Transverse colon (tissue), 4 donors: ENCODE measurements at regions not wholly inside any gene's neighbourhood (a gene's known extent, or its start where the extent isn't known, plus 50 kb on each side); places are given as distances from the start of the nearest gene placed in this dataset.

Source experiments
- DNase-seq: peaks from one replicate; pipeline ENCODE4 v3.0.0-alpha.2; 2019
- H3K27ac ChIP-seq, 4 donors: fragments of 200-600 bp; sonication (generic); 2 replicates each; pipeline ENCODE4 v1.5.1; 2016 to 2018; ENCODE audit warnings: inconsistent platforms in 4 of 4
- H3K27me3 ChIP-seq: fragments of 200-600 bp; sonication (generic); 2 replicates; pipeline ENCODE4 v1.5.1; 2017; ENCODE audit warnings: inconsistent platforms
- H3K36me3 ChIP-seq, 4 donors: fragments of 200-600 bp; sonication (generic); 2 replicates each; pipeline ENCODE4 v1.5.1; 2017 to 2019; ENCODE audit warnings: inconsistent platforms in 4 of 4
- H3K4me1 ChIP-seq, 4 donors: fragments of 200-600 bp; sonication (generic); 2 replicates each; pipeline ENCODE4 v1.5.1; 2017 to 2020; ENCODE audit warnings: inconsistent platforms in 4 of 4
- H3K4me3 ChIP-seq, 4 donors: fragments of 200-600 bp; sonication (generic); 1 replicate in 1 of 4; 2 replicates in 3 of 4; pipeline versions ENCODE4 v1.5.1 to v1.6.1; 2017 to 2019; ENCODE audit warnings: inconsistent platforms in 4 of 4
- H3K9me3 ChIP-seq, 2 donors: fragments of 200-600 bp; sonication (generic); 2 replicates each; pipeline ENCODE4 v1.5.1; 2017 to 2019; ENCODE audit warnings: inconsistent platforms in 2 of 2
- CTCF ChIP-seq, 5 experiments: fragments of 200-600 bp in 3 of 5; fragments of 450-650 bp in 2 of 5; sonication (generic) in 3 of 5; IDR thresholded peaks; 1 replicate in 2 of 5; 2 replicates in 3 of 5; pipeline ENCODE4 v1.5.1; 2016 to 2017; ENCODE audit warnings: antibody characterized with exemption in 5 of 5, inconsistent platforms in 3 of 5, mild to moderate bottlenecking in 2 of 5, moderate library complexity in 1 of 5
- EP300 ChIP-seq: sonication (generic); formaldehyde crosslinking; IDR thresholded peaks from one replicate; pipeline ENCODE4 v1.6.1; 2017; ENCODE audit warnings: antibody characterized with exemption, low read depth
- POLR2A ChIP-seq: fragments of 450-650 bp; IDR thresholded peaks from one replicate; pipeline ENCODE4 v1.6.1; 2016; ENCODE audit warnings: antibody characterized with exemption, mild to moderate bottlenecking, moderate library complexity
- POLR2AphosphoS5 ChIP-seq, 3 donors: sonication (generic); formaldehyde crosslinking; IDR thresholded peaks; one replicate each; pipeline ENCODE4 v1.6.1; 2016; ENCODE audit warnings: antibody characterized with exemption in 3 of 3
- WGBS, 2 donors: methylation state at CpG; one replicate each; pipeline ENCODE4 v1.1.5; 2018; ENCODE audit warnings: low coverage in 1 of 2; 5-methylcytosine and 5-hydroxymethylcytosine counted together
- in situ Hi-C, 4 donors: fragments of 200-750 bp; cut with MboI; loops; one replicate each; pipeline versions ENCODE4 v1.15.0 to v1.15.1; 2017; ENCODE audit warnings: low sequenced_read_pairs in 3 of 4, low pct_ligation_motif_present in 1 of 4, low pct_unique_long_range_greater_than_20kb in 1 of 4
- intact Hi-C: fragments of 100-400 bp; cut with DNase I; formaldehyde crosslinking; loops from one replicate; pipeline ENCODE4 v1.15.1; 2023; ENCODE audit warnings: low total_unique reads

- Histone ChIP-seq H3K9me3 (no peaks in the 10 kb centered on the region), H3K27me3 (no peaks in the 10 kb centered on the region), H3K4me1 (no peaks in the 10 kb centered on the region), H3K36me3 (no peaks in the 10 kb centered on the region), H3K27ac (no peak overlapping the region), H3K4me3 (no peak overlapping the region)
- TF ChIP-seq EP300 (no peak), POLR2A (no peak), CTCF (IDR thresholded peaks at IDR 0.05) (no peak), POLR2AphosphoS5 (IDR thresholded peaks at IDR 0.05) (no peak)
- in situ Hi-C loops: no loop called here
- intact Hi-C loops: no loop called here
- 20 to 48% methylated on average over 3 of the region's 3 CpGs for WGBS, 2 donors
- DNase-seq: no peak
Measured at GRCh38 chr9:22342491-22343217, 104.0 kb upstream of the DMRTA1 start.

DNA sequence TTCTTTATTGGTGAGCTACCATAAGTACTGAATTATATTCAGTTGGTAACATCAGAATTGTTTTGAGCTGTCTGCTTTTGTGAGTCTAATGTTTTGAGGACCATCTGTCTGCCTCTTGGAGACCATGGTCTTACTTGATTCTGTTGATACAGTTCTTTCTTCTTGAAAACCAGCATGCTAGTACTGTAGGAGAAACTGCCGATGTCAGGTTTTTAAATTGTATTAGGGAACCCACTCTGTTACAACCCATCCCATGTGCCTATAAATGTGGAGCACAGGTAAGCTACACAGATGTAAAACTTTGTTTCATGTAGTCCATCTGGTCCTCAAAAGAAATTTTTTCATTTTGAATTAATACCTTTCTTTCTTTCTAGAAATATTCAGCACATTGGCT is 103.4 kb upstream of the DMRTA1 start:
- Histone ChIP-seq H3K4me1 (no peaks in the 10 kb centered on the region), H3K27me3 (no peaks in the 10 kb centered on the region), H3K4me3 (no peak overlapping the region), H3K36me3 (no peaks in the 10 kb centered on the region), H3K9me3 (no peaks in the 10 kb centered on the region), H3K27ac (no peak overlapping the region)
- 71 to 89% methylated on average over 1 of the region's 1 CpG for WGBS, 2 donors
- TF ChIP-seq CTCF (IDR thresholded peaks at IDR 0.05): no peak
- TF ChIP-seq POLR2A: no peak
- no peak for TF ChIP-seq EP300
- TF ChIP-seq POLR2AphosphoS5 (IDR thresholded peaks at IDR 0.05): no peak
- no peak for DNase-seq
- in situ Hi-C loops (no loop called here), intact Hi-C loops (no loop called here)

DNA sequence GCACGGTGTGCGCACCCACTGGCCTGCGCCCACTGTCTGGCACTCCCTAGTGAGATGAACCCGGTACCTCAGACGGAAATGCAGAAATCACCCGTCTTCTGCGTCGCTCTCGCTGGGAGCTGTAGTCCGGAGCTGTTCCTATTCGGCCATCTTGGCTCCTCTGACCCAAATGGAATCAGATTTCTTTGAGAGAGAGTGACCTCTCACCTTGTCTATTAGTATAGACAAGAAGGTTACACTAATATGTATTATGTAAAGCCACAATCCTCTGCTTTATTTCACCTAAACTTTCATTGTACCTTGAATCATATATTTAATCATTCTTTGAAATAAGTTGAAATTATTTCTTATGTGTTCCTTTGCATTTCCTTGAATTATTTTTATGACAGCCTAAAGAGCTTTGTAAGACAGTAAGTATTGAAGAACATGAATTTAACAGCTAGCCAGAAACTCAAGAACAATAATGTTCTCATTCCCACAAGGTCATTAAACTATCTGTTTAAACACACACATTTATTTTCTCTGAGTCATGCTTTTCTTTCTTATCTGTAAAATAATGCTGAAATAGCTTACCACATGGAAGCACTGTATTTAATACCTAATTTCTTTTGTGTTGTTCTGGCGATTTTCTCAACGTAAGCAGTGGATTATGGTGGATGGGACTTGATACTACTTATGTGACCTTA is 91.8 kb upstream of the DMRTA1 start:
- Histone ChIP-seq H3K9me3 (no peaks in the 10 kb centered on the region), H3K4me1 (no peaks in the 10 kb centered on the region), H3K4me3 (no peak overlapping the region), H3K36me3 (no peaks in the 10 kb centered on the region), H3K27me3 (no peaks in the 10 kb centered on the region), H3K27ac (no peak overlapping the region)
- TF ChIP-seq CTCF (IDR thresholded peaks at IDR 0.05) (no peak), EP300 (no peak), POLR2AphosphoS5 (IDR thresholded peaks at IDR 0.05) (no peak), POLR2A (no peak)
- intact Hi-C loops: no loop called here
- in situ Hi-C loops: no loop called here
- 86 to 94% methylated on average over 8 to 10 of the region's 13 CpGs for WGBS, 2 donors
- DNase-seq: no peak

GRCh38 chr9:22356985-22357384 is 89.6 kb upstream of the DMRTA1 start:
- H3K36me3 ChIP-seq: no peaks in the 10 kb centered on the region
- WGBS, 2 donors: 64 to 70% methylated on average over 2 to 5 of the region's 5 CpGs
- H3K4me1 ChIP-seq: no peaks in the 10 kb centered on the region
- no peaks in the 10 kb centered on the region for H3K9me3 ChIP-seq
- no peak for TF ChIP-seq POLR2AphosphoS5 (IDR thresholded peaks at IDR 0.05)
- TF ChIP-seq EP300: no peak
- no peak for TF ChIP-seq POLR2A
- TF ChIP-seq CTCF (IDR thresholded peaks at IDR 0.05): no peak
- H3K27ac ChIP-seq: no peak overlapping the region
- in situ Hi-C loops: no loop called here
- no peak overlapping the region for H3K4me3 ChIP-seq
- H3K27me3 ChIP-seq: no peaks in the 10 kb centered on the region
- intact Hi-C loops: no loop called here
- no peak for DNase-seq
